ENCODE measurements at regions not wholly inside any gene's neighbourhood (a gene's known extent, or its start where the extent isn't known, plus 50 kb on each side); places are given as distances from the start of the nearest gene placed in this dataset.

- DNase-seq, result no peak
These were observed 548.6 kb downstream of the LTN1 start for GRCh38 chr21:28444111-28444510.

DNA sequence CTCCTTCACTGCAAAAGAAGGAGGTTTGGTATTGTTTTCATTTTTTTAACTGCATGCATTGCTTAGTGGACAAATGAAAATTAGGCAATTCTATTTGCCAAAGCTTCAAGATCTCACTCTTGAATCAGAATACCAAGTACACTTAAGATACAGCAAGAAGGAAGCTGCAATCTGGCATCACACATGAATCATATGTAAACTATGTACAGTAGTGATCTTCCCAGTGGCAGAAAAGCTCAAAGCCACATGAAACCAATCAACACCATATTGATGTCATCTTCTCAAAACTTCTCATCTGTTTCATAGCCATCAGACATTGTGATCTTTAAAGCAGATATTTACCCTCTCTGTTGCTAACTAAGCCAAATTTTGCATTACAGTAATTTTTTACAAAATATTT, 550.1 kb downstream of the LTN1 start:
- DNase-seq, result no peak

- DNase-seq, result no peak
These were observed 550.6 kb downstream of the LTN1 start for GRCh38 chr21:28442085-28442484.

DNA sequence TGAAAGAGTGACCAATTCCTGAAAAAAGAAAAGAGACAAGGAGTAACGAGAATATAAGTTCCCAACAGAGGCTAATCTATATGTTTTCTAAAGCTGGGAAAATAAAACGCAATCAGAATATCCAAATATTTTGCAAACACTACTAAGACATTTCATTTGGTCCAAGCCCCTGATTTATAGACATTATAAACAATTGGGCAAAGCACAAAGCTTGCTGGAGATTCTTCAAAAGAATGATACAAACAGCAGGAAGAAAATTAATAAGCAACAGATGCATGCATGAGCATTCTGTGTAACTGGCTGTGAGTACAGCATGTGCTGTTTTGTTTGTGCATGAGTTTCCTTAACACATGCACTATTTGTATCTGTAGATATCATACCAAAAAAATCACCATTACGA, 552.9 kb downstream of the LTN1 start:
- no peak for DNase-seq

GRCh38 chr21:28439251-28439650, 553.4 kb downstream of the LTN1 start:
- DNase-seq, result no peak

GRCh38 chr21:28437061-28437460, 555.6 kb downstream of the LTN1 start:
- DNase-seq, result no peak

- no peak for DNase-seq
These were observed 556.3 kb downstream of the LTN1 start for GRCh38 chr21:28436286-28436932.

- no peak for DNase-seq
These were observed 561.0 kb downstream of the LTN1 start for GRCh38 chr21:28431527-28432200.

GRCh38 chr21:28431022-28431421, 561.7 kb downstream of the LTN1 start:
- no peak for DNase-seq

- no peak for DNase-seq
These were observed 563.5 kb downstream of the LTN1 start for GRCh38 chr21:28429161-28429560.

GRCh38 chr21:28427394-28428022, 565.2 kb downstream of the LTN1 start:
- DNase-seq, result no peak

GRCh38 chr21:28426545-28426944, 566.1 kb downstream of the LTN1 start:
- DNase-seq, result no peak

- DNase-seq, result no peak
These were observed 569.0 kb downstream of the LTN1 start for GRCh38 chr21:28423521-28424190.

GRCh38 chr21:28421716-28422524, 570.8 kb downstream of the LTN1 start:
- DNase-seq, result no peak

DNA sequence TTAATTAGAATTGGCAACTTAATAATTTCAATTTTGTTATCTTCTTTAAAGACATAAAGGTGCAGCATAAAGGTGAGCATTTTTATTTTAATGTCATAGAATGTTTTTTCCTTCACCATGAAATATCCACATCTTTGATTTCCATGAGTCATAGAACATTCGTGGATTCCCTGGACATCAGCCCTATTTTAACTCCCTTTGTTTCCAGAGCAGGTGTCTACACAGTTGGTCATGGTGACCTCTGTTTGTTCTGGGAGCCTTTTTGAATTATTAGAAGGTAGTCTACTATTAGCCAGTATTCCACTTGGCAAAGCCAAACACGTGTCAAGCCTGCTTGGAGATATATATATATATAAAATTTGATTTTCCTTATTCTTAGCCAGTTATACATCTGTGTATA, 572.9 kb downstream of the LTN1 start:
- no peak for DNase-seq

- no peak for DNase-seq
These were observed 573.8 kb downstream of the LTN1 start for GRCh38 chr21:28418726-28419514.

- no peak for DNase-seq
These were observed 582.4 kb downstream of the LTN1 start for GRCh38 chr21:28410256-28410655.

DNA sequence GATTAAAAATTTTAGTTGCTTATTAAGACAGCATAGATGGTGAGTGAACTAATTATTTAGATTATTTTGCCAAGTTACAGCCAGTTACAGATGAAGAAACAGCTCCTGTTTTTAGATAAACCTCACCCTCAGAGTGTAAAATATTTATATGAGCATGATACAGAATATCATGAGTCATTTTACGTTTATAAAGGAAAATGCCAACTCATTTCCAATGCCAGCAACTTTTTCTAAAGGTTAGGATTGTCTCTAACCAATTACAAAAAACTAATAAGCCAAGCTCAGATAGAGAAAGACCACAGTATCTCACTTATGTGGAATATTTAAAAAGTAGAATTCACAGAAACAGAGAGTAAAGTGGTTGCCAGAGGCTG, 590.1 kb downstream of the LTN1 start:
- no peak for DNase-seq

DNA sequence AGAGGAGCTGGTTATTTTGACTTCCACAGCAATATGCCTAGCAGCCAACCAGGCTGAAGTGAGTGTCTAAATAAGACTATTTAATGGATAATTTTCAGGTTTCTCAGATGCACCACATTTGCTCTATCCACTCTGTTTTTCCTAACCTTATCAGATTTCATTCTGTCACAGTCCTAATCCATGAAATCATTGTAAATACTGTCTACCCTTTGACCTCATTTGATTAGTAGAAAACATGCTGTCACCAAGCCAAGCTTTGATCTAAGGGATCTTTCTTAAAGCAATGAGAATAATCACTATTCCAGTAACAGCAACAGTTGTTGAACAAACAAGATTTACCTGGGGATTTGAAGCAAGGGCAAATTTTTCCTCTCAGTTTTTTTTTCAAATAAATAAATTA, 595.6 kb downstream of the LTN1 start:
- DNase-seq, result no peak

GRCh38 chr21:28396421-28396820, 596.3 kb downstream of the LTN1 start:
- no peak for DNase-seq

- no peak for DNase-seq
These were observed 599.4 kb downstream of the LTN1 start for GRCh38 chr21:28393279-28393678.
